HG03097 (cell line): ENCODE measurements at regions not wholly inside any gene's neighbourhood (a gene's known extent, or its start where the extent isn't known, plus 50 kb on each side); places are given as distances from the start of the nearest gene placed in this dataset.

Source experiments
- ATAC-seq: cut with Tn5 transposase; IDR thresholded peaks from one replicate; pipeline ENCODE4 v1.9.1; 2021; ENCODE audit not compliant: unreplicated experiment, low FRiP score

DNA sequence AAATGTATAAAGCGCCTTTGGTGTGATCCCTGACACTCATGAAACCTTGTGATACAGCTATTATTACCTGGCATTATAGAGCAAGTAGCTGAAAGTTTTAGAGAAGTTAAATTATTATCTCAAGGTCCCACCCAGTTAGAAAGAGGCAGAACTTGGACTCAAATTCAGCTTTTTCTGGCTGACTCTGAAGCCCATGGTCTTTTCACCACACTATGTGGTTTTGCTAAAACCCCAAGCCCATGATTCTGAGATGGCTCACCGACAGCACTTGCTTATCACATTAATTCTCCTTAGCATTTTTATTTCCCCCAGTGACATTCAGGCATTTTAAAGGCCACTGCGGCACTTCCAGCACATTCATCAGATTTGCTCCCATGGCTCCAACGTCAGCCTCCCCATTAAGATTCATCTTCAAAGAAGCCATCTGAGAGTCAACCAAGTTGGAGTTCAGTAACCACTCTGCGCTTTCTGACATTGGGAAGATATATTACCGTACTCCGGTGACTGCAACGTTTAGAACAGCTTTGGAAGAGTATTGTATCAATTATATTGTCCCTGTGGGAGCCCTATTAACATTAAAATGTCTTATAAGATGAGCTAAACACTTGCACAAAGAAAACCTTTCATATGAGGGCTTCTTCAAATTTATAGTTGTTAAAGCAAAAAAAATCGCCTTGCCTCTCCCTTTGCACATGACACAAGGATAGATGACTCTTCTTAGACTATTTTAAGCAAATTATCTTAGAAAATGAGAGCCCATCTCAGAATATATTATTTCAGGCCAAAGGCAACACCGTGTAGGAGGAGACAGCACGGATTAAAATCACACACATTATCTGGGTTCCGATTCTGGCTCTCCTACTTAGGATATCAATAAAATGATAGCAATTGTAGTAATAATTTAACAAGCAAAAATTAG lies 638.1 kb downstream of the ACTL7B start:
- ATAC-seq, result no peak

DNA sequence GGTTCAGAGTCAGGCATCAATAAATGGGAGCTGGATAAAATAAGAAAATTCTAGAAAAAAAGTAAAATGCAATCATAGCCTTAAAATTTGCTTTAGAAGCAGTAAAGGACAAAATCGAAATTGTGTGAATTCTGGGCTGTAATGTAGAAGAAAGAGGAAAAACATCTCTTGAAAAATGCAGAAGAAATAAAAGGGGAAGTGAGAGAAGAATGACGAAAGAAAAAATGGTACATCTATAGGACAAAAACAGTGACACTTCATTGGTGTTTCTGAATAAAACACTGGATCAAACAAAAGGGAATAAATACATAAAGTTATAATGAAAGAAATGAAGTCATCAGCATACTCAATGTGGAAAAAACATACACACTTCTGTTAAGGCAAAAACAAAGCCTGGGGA lies 642.3 kb downstream of the ACTL7B start:
- ATAC-seq, result no peak

DNA sequence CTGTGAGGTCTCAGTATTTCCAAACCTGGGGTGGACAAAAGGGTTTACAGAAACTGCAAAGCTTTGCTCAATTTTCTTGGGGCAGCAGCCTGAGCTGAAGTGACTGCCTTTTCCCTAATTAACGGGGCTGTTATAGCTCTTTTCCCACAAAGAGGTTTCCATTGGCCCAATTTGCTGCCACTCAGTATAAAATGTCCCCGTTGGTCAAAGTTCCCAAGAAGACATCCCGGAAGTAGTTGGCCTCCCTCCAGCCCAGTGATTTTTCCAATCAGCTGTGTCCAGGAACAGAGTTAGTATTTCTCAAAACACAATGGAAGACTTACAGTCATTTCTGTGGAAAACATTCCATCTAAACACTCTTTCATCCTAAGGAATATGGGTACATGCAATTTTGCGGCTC lies 643.6 kb downstream of the ACTL7B start:
- no peak for ATAC-seq

DNA sequence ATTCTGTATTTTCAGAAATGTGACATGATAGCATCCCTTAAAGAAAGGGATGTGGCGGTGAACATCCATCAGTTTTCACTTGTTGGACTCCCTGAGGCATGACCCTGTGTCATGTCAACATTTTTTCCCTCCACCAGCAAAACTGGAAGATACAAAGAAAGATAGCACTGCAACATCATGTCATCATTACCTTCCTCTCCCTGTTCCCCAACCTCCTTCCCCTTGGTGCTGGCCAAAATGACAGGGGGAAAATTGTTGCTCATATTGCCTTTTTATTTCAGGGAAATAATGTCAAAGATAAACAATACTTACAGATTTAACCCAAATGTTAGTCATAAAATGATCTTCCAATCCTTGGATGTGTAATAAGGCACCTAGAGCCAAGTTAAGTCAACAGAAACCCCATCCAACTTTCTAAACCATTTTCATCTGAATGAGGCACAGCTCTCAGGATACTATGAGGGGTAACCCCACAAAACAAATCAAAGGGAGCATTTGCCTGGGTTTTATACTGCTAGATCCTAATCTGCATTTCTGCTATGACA lies 644.3 kb downstream of the ACTL7B start:
- no peak for ATAC-seq

DNA sequence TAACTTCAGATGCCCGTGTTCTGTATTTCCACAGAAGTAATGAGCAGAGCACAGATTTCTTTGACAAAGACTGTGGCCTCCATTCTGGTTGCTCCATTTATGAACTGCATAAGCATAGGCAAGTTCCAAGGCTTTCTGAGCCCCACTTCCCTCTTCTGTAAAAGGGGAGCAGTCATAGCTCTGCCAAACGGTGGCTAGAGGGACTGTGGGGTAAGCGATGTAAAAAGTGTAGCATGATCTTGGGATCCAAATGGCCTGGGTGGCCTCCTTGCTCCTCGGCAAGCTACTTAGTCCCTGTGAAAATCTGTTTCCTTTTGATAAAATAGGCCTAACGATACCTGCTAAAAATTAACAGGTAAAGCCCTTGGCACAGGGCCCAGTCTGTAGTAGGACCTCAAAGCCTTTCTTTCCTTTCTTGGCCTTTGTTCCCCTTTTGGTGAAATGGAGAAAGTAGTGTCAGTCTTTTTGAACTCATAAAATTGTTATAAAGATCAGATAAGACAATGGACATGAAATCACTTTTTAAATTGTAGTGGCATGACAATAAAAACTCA lies 646.6 kb downstream of the ACTL7B start:
- ATAC-seq, result no peak

DNA sequence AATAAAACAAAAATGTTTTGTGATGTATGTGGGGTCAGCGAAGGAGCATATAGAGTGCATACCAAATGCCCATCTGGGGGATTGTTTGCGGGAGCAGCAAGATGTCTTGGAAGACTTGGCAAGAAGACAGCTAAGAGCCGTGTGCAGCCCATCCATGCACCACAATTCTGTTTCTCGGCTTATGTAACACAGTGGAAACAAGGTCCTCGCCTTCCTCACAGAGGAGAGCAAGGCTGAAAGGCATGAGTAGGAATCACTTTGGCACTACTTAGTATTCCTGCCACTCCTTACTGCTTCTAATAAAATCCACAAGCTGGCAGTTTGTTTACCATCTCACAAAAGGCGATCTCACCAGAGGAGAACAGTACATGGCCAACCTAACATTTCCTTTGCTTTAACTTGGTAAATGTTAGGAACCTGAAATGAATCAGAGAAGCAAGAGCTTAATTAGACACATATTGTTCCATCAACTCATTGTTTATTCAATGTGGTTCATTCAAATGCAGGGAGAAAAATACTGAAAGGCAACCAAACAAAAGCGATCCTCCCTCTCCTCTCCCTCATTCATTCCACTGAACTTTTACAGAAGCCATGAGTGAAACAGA lies 648.1 kb downstream of the ACTL7B start:
- ATAC-seq, result no peak

DNA sequence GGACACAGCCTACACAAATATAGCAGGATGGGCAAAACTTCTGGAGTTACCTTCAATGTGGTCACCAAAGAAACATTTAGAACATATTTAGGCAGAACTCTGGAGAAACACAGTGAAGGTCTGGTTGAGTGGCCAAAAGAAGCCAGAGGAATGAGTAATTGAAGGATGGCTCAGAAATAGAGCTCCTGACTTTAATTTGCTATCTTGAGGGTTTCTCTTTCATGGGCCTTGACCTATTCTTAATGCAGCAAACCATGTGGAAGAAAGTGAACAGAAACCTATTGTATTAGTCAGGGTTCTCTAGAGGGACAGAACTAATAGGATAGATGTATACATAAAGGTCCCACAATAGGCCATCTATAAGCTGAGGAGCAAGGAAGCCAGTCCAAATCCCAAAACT lies 650.5 kb downstream of the ACTL7B start:
- no peak for ATAC-seq

DNA sequence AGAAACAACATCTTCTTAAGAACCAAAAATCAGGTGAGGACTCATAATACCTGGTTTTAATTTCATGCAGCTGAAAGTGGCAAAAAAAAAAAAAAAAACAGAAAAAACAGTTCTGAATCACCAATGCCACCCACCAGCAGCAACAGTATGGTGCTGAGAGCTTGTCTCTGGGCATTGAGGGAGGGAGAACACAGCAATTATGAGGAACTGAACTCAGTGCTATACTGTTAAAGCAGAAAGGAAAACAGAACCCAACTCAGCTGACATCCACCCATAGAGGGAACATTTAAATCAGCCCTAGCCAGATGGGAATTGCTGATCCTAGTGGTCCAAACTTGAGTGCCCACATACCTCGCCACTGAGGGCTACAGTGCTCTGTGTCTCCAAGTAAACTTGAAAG lies 657.9 kb downstream of the ACTL7B start:
- ATAC-seq, result no peak

DNA sequence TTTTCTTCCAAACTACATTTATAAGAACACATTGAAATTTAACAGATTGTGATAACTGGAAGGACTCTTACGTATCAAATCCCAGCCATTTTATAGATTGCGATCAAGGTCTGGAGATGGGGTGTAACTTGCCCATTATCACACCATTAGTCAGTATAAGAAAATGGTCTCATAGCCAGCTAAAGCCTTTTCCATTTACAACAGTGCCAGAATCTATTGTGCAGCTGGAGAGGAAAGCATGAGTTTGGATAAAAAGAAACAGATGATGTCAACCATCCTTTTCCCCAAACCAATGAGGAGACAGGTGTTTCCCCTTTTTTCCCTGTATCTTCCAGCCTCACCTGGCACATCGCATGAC lies 658.8 kb downstream of the ACTL7B start:
- no peak for ATAC-seq

DNA sequence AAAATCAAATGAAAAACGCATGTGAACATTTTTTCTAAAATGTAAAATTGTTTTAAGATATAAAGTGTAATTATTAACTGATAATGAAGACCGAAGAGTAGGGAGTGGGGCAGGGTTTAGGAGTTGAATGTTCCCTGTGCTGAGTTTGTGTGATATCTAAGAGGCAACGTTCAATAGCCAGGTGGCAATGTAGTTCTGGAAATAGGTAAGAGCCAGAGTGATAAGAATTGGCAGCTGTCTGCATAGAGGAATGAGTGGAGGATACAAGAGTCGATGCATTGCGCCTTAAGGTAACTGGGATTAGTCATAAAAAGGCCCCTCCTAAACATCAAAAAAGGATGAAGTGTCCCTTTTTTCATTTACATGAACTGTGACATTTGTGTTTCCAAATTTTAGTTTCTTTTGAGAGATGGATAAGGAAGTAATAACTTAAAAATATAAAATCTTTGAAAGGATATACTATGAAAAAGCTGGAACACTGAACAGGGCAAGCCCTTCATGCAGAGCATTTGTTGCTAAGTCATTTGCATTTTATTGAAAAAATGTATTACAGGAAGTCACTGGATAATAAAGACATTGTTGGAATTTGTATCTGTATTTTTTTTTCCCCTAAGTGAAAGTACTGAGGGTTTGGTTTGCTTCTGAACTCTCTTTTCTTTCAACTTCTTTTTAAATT lies 659.3 kb downstream of the ACTL7B start:
- ATAC-seq, result no peak

DNA sequence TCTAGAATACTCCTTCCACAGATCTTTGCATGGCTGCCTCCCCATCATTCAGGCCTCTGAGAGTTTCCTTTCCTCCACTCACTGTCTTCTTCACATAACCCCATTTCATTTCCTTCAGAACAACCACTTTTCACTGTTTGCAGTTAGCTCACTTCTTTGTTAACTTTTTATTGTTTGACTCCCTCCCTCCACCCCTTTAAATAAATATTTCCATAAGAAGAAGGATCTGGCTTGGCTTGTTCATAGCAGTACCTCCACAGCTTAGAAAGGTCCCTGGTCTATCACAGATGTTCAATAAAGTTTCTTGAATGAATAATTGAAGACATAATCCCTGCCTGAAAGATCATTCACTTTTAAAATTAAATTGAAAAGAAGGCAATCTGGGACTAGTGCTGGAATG lies 661.6 kb downstream of the ACTL7B start:
- no peak for ATAC-seq

DNA sequence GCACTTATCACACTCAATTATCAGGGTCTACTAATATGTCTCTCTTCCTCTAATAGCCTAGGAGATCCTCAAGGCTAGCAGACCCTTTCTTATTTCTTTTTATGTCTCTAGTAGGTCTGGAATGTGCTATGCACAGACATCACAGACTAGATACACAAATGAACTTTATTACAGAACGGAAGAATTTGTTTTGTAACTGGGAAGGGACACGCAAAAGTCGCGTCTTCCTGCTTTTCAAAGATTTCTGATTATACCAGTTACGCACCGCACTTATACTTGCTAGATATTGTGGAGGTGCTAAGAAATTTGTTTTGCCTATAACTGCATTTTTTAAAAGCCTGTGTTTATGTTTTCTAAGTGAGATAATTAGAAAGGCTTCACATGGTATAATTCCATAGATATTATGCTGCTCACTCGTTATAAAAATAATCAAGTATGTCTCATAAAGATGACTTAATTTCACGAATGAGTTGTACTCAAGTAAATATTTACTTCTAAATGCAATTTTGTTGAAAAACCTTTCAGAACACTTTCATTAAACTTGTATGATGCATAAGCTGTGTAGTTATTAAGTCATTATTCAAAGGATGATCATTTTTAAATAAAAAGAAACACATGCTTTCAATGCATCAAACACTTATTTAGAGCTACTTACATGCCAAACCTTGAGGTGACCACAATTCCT lies 662.6 kb downstream of the ACTL7B start:
- ATAC-seq, result no peak

DNA sequence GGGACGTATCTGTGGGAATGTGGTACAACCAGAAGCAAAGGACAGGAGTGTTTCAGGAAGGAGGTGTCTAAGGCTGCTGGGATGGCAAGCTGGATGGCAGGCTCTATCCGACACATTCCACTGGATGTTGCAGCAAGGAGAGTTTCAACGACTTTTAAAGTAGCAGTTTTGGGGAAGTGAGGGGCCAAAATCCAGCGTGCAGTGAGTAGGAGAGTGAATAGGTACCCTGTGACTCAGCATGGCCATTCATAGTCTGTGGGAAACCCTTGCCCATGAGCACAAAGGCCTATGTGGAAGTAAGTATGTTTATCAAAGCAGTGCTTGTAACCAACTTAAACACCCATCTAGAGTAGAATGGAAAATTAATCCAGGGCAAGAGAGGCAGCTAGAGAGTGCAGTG lies 664.7 kb downstream of the ACTL7B start:
- no peak for ATAC-seq

DNA sequence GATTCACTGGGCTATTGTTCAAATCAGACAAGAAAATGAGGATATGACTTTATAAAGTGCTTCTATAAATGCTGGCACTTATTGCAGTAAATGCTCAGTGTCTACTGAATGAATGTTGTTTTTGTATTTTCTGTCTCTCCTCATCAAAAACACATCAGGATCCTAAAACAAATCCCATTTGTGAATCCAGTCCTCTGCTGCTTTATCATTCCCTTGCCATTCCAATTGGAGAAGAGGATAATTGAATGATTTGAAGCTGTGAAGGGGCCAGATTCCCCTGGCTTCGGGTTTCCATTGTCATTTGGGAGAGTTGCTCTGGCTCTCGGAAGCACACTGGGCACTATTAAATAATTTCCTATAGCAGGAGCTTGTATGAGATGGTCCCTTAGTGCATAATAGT lies 666.8 kb downstream of the ACTL7B start:
- ATAC-seq, result no peak

DNA sequence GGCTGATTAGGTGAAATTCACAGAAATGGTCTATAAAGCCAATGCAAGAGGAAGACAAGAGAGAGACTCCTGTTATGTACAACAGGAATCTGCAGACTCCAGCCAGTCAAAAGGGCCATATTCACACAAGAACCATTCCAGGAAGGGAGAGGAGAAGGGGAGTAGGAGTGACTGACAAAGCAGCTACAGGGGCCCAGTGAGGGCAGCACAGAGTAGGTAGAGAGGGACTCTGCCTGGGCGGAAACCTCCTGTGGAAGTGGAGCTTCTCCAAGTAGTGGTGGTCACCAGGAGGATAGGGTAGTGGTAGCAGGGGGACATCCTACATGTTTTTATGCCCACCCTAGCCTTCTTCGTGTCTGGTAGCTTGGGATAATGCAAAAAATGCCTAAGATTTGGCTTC lies 667.3 kb downstream of the ACTL7B start:
- no peak for ATAC-seq

DNA sequence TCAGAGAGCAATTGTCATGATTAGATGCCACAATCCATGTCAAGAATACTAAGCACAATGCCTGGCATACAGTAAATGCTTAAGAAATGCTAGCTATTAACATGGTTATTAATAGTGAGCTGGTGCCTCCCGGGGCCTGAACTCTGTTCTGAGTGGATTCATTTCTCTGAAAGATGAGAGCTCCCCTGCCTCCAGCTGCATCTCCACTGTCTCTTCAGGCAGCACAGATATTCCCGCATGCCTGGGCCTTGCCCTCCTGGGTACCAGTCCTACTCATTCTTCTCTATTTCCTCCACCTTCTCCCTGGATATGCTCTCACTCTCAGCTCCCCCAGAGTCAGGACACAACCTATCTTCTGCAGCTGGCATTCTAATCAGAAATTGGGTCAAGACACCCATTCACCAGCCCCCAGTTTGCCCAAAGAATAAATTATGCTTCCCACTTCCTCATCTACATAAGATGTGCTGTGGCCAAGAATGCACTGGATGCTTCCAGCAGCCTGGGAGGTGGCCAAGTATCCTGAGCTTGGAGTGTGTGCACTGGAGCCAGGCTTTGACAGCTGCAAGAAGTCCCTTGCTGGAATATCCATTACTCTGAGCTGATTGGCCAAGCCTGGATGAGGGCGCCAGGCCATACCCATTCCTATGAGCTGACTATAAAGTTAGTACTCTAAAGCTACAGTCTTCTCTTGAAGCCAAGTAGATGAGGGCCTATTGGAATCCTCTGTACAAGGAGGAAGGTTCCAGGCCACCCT lies 669.0 kb downstream of the ACTL7B start:
- ATAC-seq, result no peak

DNA sequence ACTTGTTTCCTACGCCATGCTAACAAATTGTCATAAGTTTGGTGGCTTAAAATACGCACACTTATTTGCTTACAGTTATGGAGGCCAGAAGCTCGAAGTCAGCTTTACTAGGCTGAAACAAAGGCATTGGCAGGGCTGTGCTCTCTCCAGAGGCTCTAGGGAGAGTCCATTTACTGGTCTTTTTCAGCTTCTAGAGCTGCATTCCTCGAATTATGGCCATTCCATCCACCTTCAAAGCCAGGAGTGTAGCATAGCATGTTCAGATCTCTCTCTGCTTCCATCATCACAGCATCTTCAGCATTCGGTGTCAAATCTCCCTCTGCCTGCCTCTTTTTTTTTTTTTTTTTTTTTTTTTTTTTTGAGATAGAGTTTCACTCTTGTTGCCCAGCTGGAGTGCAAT lies 670.2 kb downstream of the ACTL7B start:
- no peak for ATAC-seq

DNA sequence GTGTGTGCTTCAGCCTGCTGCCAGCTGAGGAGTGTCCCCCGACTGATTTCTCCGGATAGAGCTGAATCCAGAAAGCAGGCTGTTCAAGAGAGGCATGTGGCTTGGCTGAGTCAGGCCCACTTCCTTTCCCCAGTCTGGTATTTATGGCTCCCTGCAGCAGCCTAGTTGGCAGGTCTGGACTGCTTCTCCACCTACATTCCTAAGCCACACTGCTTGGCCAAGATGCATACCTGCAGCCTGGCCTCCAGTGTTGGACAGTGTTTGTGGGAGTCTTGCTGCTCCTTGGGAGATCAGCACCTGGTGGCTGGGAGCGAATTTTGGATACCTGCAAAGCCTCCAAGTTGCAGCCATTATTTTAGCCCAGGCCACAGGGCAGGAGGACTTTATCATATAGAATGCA lies 670.8 kb downstream of the ACTL7B start:
- no peak for ATAC-seq

DNA sequence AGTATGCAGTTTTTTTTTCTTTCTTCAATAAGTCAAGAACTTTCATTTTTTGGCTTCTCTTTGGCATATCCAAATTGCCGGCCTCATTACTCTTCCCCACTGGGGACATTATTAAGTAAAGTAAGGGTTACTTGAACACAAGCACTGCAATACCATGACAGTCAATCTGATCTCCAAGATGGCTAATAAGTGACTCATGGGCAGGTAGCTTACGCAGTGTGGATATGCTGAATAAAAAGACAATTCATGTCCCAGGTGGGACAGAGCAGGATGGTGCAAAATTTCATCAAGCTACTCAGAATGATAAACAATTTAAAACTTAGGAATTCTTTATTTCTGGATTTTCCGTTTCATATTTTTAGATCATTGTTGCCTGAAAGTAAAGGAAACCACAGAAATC lies 671.8 kb downstream of the ACTL7B start:
- no peak for ATAC-seq

DNA sequence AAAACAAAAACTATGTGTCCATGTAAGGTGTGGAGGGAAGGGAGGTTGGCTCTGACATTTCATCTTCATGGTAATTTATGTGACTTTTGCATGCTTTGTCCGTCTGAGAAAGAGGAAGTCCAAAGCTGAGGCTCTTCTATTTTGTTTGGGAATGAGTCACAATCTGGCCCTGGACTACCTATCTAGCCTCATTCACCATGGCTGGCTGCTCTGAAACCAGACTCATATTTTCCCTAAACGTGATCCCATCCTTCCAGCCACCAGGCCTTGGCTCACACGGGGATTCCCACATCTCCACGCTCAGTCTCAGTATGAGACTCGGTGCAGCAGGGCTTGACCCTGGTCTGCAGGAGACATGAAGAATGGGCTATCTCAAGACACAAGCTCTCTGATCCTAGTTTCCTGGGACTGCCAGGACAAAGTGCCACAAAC lies 672.8 kb downstream of the ACTL7B start:
- ATAC-seq, result no peak
